ENCODE measurements at regions not wholly inside any gene's neighbourhood (a gene's known extent, or its start where the extent isn't known, plus 50 kb on each side); places are given as distances from the start of the nearest gene placed in this dataset.

DNA sequence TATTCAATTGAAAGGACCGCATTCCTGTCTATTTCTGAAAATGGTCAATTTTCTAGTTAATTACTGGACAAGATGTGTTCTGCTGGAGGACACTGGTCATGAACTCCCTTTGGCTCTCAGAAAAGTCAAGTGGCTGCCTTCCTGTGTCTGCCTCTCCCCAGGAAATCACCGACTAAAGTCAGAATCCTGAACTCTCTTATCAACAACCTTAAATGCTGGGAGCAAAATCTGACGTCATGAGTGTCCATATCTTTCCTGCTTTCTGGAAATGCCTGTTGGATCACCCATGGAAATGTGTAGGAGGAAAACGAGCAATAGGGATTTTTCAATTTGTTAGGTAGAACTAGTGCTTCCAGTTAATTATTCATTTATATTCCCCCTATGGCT is 53.5 kb upstream of the PLCB1 start:
- TF ChIP-seq POLR2A (IDR thresholded peaks at IDR 0.05): no peak
- TF ChIP-seq, protein P1, sequence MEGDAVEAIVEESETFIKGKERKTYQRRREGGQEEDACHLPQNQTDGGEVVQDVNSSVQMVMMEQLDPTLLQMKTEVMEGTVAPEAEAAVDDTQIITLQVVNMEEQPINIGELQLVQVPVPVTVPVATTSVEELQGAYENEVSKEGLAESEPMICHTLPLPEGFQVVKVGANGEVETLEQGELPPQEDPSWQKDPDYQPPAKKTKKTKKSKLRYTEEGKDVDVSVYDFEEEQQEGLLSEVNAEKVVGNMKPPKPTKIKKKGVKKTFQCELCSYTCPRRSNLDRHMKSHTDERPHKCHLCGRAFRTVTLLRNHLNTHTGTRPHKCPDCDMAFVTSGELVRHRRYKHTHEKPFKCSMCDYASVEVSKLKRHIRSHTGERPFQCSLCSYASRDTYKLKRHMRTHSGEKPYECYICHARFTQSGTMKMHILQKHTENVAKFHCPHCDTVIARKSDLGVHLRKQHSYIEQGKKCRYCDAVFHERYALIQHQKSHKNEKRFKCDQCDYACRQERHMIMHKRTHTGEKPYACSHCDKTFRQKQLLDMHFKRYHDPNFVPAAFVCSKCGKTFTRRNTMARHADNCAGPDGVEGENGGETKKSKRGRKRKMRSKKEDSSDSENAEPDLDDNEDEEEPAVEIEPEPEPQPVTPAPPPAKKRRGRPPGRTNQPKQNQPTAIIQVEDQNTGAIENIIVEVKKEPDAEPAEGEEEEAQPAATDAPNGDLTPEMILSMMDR (IDR thresholded peaks at IDR 0.05): no peak
- TF ChIP-seq POLR2AphosphoS5 (IDR thresholded peaks at IDR 0.05): no peak

All from upper lobe of left lung (tissue), 4 donors.